ENCODE measurements at regions not wholly inside any gene's neighbourhood (a gene's known extent, or its start where the extent isn't known, plus 50 kb on each side); places are given as distances from the start of the nearest gene placed in this dataset.

DNA sequence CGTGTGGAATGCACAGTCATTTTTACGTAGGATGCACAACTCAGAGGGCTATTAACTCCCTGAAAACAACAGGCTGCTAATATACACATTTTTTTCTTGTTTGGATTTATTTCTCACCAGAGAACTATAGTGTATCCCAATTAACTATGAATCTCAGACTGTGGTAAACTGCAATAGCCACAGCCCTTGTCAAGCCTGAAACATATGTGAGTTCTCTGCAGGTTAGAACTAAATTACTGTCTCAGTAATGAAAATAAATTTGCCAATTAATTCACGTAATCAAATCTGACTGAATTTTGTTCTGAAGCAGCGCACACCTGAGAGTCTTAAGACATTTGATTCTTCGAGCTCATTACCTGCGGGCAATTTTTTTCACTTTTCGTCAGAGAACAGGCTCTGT lies 318.6 kb downstream of the PMP22 start:
- no peak for DNase-seq (ENCODE audit: low read depth)

- DNase-seq (ENCODE audit: low read depth), result no peak
Measured at GRCh38 chr17:14942526-14943190, 322.5 kb downstream of the PMP22 start.

DNA sequence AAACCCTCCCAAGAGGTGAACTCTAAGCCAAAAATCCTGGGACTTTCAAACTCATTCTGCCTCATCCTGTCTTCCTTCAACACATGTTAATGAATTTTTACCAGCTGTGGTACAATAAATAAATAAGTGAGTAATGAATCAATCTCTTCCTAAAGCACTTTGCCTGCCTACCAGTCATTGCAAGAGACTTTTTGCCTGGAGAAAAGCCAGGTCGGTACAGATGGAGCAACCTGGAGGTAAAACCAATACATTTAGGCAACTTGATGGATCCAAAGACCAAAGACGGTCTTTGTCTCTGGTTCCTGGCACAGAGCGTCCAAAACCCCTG lies 324.2 kb downstream of the PMP22 start:
- DNase-seq (ENCODE audit: low read depth), result no peak

DNA sequence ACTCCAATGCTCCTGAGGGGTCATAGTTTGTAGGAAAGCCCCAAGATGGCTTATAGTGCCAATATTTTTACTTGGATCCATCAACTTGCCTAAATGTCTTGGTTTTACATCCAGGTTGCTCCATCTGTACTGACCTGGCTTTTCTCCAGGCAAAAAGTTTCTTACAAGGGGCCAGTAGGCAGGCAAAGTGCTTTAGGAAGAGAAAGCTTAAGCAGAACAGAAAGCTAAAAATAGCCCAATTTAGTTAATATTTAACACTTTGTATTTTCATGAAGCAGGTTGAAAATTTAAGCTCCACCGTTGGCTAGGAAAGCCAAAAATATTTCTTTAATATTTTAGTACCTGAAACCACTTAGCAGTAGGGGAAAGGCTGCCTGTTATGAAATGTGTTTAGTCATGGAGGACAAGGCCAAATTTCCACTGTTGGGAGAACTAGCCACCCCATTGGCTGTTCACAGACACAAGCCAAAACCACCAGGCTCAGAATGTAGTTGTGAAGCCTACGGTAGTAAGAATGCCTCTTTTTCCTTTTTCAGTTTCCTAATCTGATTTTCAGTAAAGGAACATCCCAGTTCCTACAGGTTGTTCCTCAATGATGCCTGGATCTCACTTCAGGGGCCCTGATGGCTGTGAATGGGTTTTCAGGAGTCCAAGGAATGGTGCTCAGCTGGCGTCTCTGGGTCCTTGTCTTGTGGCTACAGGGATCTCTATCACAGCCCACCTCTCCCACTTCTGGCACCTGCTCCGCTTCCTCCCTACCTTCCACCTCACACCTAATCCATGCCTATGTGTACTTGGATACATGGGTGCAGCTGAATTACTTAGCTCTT lies 324.8 kb downstream of the PMP22 start:
- DNase-seq (ENCODE audit: low read depth), result no peak

GRCh38 chr17:14935845-14936485 lies 329.2 kb downstream of the PMP22 start:
- DNase-seq (ENCODE audit: low read depth), result no peak

DNA sequence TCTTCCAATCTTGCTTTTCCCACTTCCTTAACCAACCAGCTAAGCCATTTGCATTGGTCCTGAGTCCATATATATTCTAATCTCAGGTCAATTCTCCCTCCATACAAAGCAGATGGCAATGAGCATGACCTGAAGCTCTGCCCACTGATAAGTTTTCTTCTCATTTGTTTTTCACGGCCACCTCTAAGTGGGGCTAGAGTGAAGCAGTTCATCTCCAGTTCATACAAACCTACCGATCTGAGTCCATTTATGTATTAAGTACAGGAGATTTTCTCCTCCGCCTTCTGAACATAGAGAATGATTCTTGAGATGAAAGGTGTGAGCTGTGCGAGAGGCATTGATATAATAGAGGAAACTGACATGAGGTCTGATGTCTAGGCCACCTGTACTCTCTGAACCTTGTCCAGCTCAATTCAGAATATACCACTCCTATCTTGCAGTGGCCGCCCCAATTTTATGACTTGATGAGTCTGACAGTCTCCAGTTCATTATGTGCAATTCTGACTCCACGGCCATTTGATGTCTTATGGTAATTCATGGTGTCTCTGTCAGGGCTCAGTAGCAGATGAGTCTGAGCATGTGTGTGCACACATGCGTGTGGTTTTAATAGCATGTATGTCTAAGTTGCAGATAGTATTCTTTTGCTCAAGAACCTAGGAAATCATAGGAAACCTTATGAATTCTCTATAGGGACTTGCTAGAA lies 329.8 kb downstream of the PMP22 start:
- DNase-seq (ENCODE audit: low read depth), result no peak

- DNase-seq (ENCODE audit: low read depth), result no peak
Measured at GRCh38 chr17:14933676-14934075, 331.4 kb downstream of the PMP22 start.

DNA sequence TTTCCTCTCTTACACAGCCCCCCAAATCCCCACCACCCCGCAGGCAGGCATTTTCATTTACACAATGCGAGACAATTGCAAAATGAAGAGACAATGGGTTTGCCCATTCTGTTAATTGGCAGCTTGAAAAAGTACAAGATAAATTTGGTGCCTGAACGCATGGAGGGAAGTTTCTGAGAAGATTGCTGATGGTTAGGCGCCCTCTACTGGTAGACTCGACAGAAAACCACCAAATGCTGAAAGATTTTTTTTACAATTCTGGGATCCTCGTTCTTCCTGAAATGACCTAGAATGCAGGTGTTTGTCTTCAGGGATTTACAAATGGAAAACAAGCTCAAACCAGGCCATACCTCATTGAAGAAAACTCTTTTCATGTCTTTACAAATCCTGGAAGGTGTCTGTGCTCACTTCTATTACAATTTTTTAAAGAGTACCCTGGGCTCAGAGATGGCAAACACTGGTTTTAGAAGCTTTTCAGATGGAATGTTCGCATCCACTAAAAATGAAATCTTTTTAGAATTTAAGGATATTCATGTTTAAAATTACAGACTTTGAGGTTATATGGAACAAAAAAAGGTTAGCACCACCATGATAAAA lies 338.5 kb downstream of the PMP22 start:
- DNase-seq (ENCODE audit: low read depth), result peak; percentile 15

DNA sequence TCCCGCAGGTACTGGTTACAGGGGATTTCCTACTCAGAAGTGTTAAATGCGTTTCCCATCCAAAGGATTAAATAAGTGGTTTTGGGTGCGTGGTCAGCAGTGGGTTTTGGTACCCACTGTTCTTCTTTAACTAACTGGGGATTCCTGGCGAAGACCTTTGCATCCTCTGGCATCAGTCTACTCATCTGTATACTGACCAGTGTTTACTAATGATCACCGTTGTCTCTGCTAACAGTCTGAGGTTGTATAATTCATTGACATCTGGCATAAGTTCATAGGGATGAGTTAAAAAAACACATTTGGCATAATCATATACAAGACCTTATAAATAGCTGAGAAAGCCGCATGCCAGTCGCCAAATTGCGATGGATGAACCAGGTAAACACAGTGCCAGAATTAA lies 339.1 kb downstream of the PMP22 start:
- no peak for DNase-seq (ENCODE audit: low read depth)

GRCh38 chr17:14925498-14925897 lies 339.6 kb downstream of the PMP22 start:
- no peak for DNase-seq (ENCODE audit: low read depth)

DNA sequence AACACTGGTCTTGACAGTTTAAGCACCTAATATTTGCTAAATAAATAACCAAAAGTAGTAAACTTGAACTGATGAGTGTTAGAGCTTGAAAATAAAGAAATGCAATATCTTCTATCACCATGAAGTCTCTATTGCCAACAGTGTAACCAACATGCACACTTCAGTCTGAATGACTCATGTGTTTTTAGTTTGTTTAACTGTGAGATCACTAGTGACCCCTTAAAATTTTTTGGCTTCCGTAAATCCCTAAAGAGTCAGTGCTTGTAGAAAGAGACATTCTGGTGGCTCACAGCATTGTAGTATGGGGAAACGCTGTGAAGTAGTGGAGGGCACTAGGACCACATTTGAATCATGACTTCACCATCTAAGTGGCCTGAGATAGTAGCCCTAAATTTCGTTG lies 341.1 kb downstream of the PMP22 start:
- DNase-seq (ENCODE audit: low read depth), result no peak

GRCh38 chr17:14922411-14922810 lies 342.7 kb downstream of the PMP22 start:
- DNase-seq (ENCODE audit: low read depth), result no peak

DNA sequence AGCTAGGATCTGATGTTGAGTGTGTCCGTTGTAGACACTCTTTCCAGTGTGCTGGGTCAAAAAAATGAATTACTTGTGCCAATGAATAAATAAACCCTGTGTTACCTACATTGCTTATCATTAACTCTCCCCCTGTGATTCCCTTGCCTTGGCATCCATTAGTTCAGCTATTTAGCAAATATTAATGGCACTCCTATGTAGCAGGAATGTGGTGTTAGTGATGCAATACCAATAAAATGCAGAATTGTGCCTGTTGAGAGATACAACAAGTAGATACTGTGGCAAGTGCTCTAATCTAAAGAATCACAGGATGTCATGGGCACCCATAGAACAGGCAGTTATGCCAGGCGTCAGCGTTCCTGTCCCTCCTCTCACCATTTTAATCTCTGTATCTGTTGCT lies 343.2 kb downstream of the PMP22 start:
- no peak for DNase-seq (ENCODE audit: low read depth)

- no peak for DNase-seq (ENCODE audit: low read depth)
Measured at GRCh38 chr17:14919631-14920213, 345.4 kb downstream of the PMP22 start.

DNA sequence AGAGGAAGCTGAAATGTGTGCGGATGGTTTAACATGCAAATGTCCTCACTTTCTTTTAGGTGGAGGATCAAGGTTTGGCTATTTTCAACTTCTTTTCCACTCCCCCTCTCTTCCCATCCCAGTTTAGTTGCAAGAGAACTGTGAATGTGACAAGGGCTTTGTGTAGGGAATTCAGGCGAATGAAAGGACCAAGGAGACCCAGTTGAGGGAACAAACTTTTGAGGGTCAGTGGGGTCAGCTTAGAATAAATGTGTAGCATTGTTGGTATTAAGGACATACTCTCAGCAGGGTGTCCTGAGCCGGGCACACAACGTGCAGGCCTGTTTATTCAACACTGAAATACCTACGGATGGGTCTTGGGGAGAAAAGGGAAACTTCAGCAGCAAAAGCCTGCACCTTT lies 346.0 kb downstream of the PMP22 start:
- DNase-seq (ENCODE audit: low read depth), result no peak

DNA sequence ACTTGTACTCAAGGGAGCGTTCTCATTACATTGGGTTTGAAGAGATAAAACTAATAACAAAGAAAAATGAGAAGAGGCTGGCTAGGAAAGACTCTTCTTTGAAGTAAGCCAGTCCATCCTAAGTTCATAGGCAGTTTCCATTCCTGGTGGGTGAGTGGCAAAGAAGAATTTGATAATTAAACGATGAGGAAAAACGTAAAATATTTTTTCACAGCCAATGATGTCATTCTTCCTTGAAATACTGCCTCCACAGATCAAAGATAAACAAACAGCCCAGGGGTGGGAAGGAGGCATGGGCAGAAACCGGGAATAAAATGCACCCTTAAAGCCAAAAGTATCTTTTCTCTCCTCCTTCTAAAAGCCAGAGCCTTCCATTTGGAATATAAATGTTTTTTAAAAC lies 346.6 kb downstream of the PMP22 start:
- DNase-seq (ENCODE audit: low read depth), result no peak

DNA sequence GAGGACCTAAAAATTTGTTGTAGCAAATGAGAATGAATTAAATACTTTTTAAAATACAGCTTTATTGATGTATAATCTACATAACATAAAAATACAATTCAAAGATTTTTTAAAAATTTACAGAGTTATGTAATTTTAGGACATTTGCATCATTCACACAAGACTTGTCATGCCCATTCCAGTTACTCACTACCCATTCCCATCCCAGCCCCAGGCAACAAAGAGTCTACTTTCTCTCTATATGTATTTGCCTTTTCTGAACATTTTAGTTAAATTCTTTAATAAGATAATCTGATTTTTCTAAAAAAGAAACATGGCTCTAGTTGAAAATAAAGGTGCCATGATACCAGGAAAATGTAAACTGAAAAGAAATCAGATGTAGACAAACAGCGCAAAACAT lies 354.2 kb downstream of the PMP22 start:
- no peak for DNase-seq (ENCODE audit: low read depth)

DNA sequence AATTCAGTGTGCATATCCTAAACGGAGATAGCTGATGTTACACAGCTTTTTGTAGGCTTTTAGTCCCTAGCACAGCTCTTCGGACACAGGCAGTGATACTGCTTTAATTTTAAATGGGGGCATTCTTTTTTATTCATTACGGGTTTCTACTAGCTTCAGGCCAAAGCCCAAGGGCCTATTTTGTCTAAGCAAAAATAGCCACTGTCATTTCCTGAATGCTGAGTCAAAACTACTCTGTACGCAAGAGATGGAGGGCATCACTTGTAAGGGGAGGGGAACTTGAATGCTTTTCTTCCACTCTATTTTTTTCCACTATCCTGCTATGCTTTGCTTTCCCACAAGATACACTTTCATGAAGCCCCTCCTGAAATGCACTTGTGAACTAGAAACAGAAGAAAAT lies 360.7 kb downstream of the PMP22 start:
- DNase-seq (ENCODE audit: low read depth), result no peak

DNA sequence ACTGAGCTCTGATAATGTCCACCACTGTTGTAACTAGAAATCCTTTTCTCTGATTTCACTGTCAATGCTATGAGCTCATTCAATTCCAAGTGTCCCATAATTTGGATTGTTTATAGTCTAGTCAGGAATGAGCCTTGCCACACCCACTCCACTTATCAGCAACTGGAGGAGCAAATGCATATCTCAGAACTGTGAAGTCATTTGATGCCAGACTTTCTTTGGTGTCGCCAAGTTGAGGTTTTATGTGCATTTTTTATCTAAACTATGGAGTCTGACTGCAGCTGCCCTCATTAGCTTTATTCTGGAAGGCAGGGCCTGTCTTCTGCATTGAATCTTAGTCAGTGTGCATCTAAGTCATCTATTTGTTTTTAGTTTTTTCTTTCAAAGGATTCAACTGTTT lies 361.3 kb downstream of the PMP22 start:
- no peak for DNase-seq (ENCODE audit: low read depth)

GRCh38 chr17:14902803-14903202 lies 362.3 kb downstream of the PMP22 start:
- DNase-seq (ENCODE audit: low read depth), result no peak

- DNase-seq (ENCODE audit: low read depth), result no peak
Measured at GRCh38 chr17:14902297-14902696, 362.8 kb downstream of the PMP22 start.

GRCh38 chr17:14901376-14901775 lies 363.8 kb downstream of the PMP22 start:
- no peak for DNase-seq (ENCODE audit: low read depth)
